HUES6 (cell line): ENCODE measurements at regions not wholly inside any gene's neighbourhood (a gene's known extent, or its start where the extent isn't known, plus 50 kb on each side); places are given as distances from the start of the nearest gene placed in this dataset.

Source experiments
- H3K27ac ChIP-seq: 2 replicates; pipeline ENCODE4 v1.7.0; 2013; ENCODE audit warnings: low read depth, mild to moderate bottlenecking, low read length, inconsistent platforms
- H3K27me3 ChIP-seq: 2 replicates; pipeline ENCODE4 v1.6.1; 2013; ENCODE audit warnings: low read length; ENCODE audit not compliant: control insufficient read depth, insufficient read depth
- H3K36me3 ChIP-seq: 2 replicates; pipeline ENCODE4 v1.6.1; 2013; ENCODE audit warnings: low read length; ENCODE audit not compliant: control insufficient read depth, insufficient read depth
- H3K4me1 ChIP-seq: 2 replicates; pipeline ENCODE4 v1.6.1; 2013; ENCODE audit warnings: low read length; ENCODE audit not compliant: control insufficient read depth, insufficient read depth
- H3K4me3 ChIP-seq: 2 replicates; pipeline ENCODE4 v1.5.1; 2013; ENCODE audit warnings: low read depth, low read length
- H3K9ac ChIP-seq: one replicate; pipeline ENCODE4 v1.6.1; 2013; ENCODE audit warnings: mild to moderate bottlenecking, low read length
- H3K9me3 ChIP-seq: 2 replicates; pipeline ENCODE4 v1.6.1; 2013; ENCODE audit warnings: low read depth, low read length; ENCODE audit not compliant: control insufficient read depth, insufficient read depth

DNA sequence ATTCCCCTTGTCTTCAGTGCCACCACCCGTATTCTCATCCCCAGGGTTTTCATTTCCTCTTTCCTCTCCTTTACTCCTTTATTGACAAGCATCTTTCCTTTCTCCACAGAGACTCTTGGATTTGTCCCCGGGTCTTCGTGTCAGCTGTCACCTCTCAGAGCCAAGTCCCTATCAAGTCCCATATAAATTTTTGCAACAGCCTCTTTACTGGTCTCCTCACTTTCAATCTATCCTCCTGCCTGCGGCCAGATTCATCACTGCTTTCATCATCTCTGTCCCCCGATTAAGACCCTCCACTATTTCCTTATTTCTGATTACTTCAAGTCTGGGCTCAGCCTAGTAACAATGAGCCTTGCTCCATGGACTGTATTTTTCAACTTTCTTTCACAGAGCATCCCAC is 113.8 kb downstream of the CTAGE1 start:
- Histone ChIP-seq H3K4me3 (no peak overlapping the region), H3K4me1 (no peaks in the 10 kb centered on the region), H3K36me3 (no peaks in the 10 kb centered on the region), H3K9me3 (peaks cover 9% of the 10 kb centered on the region), H3K27ac (no peak overlapping the region), H3K27me3 (no peaks in the 10 kb centered on the region), H3K9ac (no peak overlapping the region)

DNA sequence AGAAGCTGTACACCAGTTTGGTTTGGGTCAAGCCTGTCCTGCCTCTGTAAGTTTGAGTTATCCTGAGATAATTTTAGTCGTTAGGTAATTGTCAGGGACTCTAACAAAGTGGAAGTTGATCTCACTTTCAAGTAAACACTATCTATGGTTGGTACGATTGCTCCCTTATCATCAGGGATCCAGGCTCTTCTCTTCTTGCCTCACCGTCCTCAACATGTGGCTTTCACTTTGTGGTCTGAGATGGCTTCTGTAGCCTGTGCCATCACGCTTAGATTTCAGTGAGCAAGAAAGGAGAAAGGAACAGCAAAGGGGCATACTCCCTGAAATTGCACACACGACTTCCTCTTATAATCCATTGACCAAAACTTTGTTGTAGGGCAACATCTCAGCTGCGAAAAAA is 115.6 kb downstream of the CTAGE1 start:
- Histone ChIP-seq H3K4me3 (no peak overlapping the region), H3K9me3 (peaks cover 9% of the 10 kb centered on the region), H3K36me3 (no peaks in the 10 kb centered on the region), H3K9ac (no peak overlapping the region), H3K27me3 (no peaks in the 10 kb centered on the region), H3K27ac (no peak overlapping the region), H3K4me1 (no peaks in the 10 kb centered on the region)

DNA sequence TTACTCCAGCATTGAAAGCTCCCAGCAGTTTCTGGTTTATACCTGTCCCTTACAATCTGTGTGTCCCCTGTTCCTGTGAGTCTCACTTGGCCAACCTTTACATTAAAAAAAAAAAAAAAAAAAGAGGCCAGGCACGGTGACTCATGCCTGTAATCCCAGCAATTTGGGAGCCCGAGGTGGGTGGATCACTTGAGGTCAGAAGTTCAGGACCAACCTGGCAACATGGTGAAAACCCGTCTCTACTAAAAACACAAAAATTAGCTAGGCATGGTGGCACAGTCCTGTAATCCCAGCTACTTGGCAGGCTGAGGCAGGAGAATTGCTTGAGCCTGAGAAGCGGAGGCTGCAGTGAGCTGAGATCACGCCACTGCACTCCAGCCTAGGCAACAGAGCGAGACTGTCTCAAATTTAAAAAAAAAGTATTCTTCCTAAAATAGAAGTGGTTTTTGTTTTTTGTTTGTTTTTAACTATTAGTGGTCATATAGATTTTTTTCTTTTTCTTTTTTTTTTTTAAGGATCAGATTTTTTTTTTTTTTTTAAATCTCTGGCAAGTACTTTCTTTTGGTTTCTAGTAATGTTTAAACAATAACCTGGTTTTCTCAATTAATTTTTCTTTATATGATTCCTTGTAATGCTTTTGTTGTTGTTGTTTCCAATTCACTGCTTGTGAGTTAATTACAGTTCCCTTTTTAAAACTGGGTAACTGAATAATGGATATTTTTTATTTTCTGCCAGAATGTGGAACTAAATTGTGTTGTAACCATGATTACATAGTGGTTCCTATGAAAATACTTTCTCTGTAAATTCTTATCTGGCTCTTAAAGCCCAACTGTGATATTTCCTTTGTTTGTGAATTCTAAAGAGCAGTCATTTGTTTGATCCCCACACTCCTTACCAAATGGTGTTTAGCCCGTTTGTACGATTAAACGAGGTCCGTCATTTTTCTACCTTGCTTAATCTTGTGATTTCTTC is 116.8 kb downstream of the CTAGE1 start:
- 0 out of 2 replicates have a peak, but pooled peaks cover under 1% of the 10 kb centered on the region for H3K27me3 ChIP-seq
- H3K4me1 ChIP-seq, result no peaks in the 10 kb centered on the region
- H3K27ac ChIP-seq, result no peak overlapping the region
- no peaks in the 10 kb centered on the region for H3K9me3 ChIP-seq
- no peak overlapping the region for H3K4me3 ChIP-seq
- no peaks in the 10 kb centered on the region for H3K36me3 ChIP-seq
- H3K9ac ChIP-seq, result no peak overlapping the region

DNA sequence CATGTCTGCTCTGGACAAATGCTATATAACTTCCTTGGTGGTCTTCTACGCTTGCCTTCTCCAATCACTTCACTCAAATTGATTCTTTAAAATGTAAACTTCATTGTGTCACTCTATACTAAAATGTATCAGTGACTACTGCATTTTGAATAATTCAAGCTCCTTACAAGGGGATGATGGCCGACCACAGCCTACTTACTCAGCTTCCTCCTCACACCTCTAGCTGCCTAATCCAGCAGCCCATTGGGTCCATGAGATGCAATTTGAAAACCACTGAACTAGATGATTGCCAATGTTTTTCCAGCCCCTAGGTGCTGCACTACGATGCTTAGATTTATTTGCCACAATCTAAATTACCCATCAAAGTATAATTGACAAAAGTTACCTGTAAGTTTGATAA is 120.7 kb downstream of the CTAGE1 start:
- no peaks in the 10 kb centered on the region for H3K9me3 ChIP-seq
- H3K4me1 ChIP-seq, result no peaks in the 10 kb centered on the region
- H3K9ac ChIP-seq, result no peak overlapping the region
- H3K4me3 ChIP-seq, result no peak overlapping the region
- peaks cover 9% of the 10 kb centered on the region; the same call in 1 of the 2 replicates for H3K27me3 ChIP-seq
- no peaks in the 10 kb centered on the region for H3K36me3 ChIP-seq
- H3K27ac ChIP-seq, result no peak overlapping the region

DNA sequence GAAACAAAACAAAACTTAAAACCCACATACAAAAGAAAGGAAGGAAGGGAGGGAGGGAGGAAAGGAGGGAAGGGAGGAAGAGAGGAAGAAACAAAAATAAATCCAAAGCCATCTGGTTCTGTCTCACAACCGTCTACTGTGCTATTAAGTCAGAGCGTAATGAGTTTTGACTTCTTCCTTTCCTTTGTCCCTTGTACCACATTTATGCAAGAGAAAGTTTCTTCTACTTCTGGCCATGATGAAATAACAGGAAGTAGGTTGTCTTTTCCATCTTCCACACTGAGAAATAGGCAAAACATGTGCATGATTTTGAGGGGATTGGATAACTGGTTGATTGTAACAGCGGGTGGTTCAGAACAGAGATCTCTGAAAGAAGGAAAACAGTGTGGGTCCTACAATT is 121.4 kb downstream of the CTAGE1 start:
- H3K27me3 ChIP-seq, result peaks cover 9% of the 10 kb centered on the region; the same call in 1 of the 2 replicates
- no peaks in the 10 kb centered on the region for H3K4me1 ChIP-seq
- H3K4me3 ChIP-seq, result no peak overlapping the region
- no peaks in the 10 kb centered on the region for H3K9me3 ChIP-seq
- no peak overlapping the region for H3K27ac ChIP-seq
- no peak overlapping the region for H3K9ac ChIP-seq
- no peaks in the 10 kb centered on the region for H3K36me3 ChIP-seq

DNA sequence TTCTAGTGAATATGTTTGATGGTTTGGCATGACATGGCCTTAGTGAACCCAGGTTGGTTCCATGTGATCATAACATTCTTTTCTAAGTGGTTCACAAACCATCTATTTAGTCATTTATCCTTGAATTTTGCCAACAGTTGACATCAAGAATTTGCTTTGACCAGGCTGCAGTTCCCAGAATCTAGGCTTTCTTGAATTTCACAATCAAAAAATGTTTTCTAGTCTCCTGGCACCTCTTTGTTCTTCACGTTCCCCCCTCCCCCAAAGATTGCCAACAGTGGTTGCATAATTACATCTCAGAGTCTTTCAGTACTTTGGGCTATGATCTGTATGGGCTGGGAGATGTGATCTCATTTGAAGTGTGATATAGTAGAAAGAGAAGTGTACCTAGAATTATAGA is 124.0 kb downstream of the GATA6 start:
- peaks cover 9% of the 10 kb centered on the region; the same call in 1 of the 2 replicates for H3K27me3 ChIP-seq
- no peak overlapping the region for H3K4me3 ChIP-seq
- no peaks in the 10 kb centered on the region for H3K36me3 ChIP-seq
- no peaks in the 10 kb centered on the region for H3K4me1 ChIP-seq
- no peak overlapping the region for H3K27ac ChIP-seq
- no peak overlapping the region for H3K9ac ChIP-seq
- H3K9me3 ChIP-seq, result no peaks in the 10 kb centered on the region

DNA sequence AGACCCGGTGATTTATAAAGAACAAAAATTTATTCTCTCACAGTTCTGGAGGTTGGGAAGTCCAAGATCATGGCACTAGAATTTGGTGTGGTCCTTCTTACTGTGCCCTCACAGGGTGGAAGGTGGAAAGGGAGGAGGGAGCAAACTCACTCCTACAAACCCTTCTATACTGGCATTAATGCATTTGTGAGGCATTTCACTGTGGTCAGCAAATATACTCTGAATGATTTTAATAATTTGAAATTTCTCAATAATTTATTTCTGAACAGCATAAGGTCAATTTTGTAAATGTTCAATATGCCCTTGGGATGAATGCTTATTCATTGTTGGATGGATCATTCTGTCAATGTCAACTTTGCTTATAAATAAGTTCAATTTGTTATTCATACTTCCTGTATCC is 120.6 kb downstream of the GATA6 start:
- no peak overlapping the region for H3K27ac ChIP-seq
- no peaks in the 10 kb centered on the region for H3K36me3 ChIP-seq
- no peaks in the 10 kb centered on the region for H3K9me3 ChIP-seq
- no peak overlapping the region for H3K4me3 ChIP-seq
- no peaks in the 10 kb centered on the region for H3K4me1 ChIP-seq
- H3K27me3 ChIP-seq, result no peaks in the 10 kb centered on the region
- no peak overlapping the region for H3K9ac ChIP-seq

DNA sequence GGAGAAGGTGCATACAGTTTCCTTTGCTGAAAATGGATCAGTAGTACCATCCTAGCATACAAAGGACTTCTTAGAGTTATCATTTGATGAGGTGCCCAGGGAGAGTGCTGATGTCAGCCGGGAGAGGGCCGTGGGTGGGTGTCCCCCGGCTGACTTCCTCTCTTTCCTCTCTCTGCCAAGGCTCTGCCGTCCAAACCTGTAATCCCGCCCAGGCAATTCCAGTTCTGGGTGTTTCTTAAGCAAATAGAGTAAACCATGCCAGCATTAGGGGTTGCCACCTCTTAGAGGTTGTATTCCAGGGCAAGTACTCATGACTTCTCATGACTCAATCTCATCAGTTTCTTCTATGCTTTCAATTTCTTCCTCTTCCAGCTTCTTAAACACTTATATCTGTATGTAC is 117.2 kb downstream of the GATA6 start:
- no peaks in the 10 kb centered on the region for H3K36me3 ChIP-seq
- no peak overlapping the region for H3K9ac ChIP-seq
- no peak overlapping the region for H3K4me3 ChIP-seq
- no peaks in the 10 kb centered on the region for H3K27me3 ChIP-seq
- no peaks in the 10 kb centered on the region for H3K4me1 ChIP-seq
- no peak overlapping the region for H3K27ac ChIP-seq
- no peaks in the 10 kb centered on the region for H3K9me3 ChIP-seq

DNA sequence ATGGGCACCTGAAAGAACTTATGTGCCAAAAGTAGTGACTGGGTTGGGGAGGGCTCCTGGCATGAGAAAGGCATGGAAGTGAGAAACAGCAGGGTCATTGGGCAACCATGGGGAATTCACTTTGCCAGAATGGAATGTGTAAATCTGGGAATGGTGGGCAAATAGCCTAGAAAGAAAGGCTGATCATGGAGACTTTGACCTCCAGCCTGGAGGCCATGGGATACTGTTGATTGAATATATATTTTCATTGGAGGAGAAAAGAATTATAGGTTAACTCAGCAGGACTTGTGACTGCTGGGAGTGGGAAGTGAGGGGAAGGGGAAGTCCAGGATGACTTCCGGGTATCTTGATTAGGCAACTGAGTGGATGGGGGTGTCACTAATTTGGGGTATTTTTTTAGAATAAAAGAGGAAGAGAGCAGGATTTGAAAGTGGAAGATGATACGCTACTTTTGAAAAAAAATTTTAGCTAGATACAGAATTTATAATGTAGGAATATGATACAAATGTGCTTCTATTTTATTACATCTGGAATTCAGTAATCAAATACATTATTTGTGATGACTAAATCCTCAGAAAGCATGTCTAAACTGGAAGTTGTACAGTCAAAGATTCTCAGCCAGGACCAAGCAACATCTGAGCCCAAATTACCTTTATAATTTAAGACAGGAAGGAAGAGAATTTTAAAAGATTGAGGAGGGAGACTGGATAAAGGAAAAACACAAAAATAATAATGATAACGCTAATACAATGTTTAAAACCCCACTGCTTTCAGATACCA is 116.2 kb downstream of the GATA6 start:
- H3K9me3 ChIP-seq, result no peaks in the 10 kb centered on the region
- no peak overlapping the region for H3K27ac ChIP-seq
- H3K4me1 ChIP-seq, result no peaks in the 10 kb centered on the region
- no peak overlapping the region for H3K4me3 ChIP-seq
- H3K9ac ChIP-seq, result no peak overlapping the region
- no peaks in the 10 kb centered on the region for H3K36me3 ChIP-seq
- H3K27me3 ChIP-seq, result no peaks in the 10 kb centered on the region

DNA sequence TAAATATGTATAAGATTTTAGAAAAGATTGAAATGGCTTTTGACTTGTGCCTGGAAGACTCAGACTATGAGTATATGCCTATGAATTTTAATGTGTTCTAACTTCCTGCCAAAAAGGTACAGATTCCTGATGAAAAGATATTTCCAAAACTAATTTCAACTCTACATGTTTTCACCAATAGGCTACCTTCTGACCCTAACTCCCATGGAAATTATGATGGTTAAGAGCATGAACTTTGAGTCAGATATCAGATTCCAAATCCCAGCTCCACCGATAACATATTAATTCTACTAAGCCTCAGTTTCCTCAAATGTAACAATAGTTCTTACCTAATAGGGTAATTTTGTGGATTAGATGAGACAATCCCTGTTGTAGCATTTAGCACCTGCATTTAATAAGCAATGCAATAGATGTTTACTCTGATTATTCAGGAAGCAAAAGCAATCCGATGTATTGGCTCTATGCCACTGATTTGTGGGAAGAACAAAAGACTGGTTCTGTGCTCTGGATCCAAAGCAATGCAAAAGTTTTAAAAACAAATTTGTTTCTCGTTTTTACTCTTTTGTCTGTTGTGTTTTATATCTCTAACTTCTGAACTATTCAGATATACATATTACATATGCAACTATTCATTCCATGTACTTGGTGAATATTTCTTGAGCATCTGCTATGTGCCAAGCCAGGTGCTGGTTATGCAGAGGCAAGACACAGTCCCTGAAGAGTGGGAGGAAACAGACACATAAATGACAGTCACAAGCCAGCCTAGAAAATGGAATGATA is 115.4 kb downstream of the GATA6 start:
- Histone ChIP-seq H3K27ac (no peak overlapping the region), H3K27me3 (no peaks in the 10 kb centered on the region), H3K4me1 (no peaks in the 10 kb centered on the region)

More for the DNA sequence above, 115.4 kb downstream of the GATA6 start:
- Histone ChIP-seq H3K9ac (no peak overlapping the region), H3K4me3 (no peak overlapping the region), H3K9me3 (no peaks in the 10 kb centered on the region), H3K36me3 (no peaks in the 10 kb centered on the region)
